ENCODE measurements at regions not wholly inside any gene's neighbourhood (a gene's known extent, or its start where the extent isn't known, plus 50 kb on each side); places are given as distances from the start of the nearest gene placed in this dataset.

GRCh38 chr11:87528752-87529151 is 491.0 kb downstream of the TMEM135 start:
- H3K4me3 ChIP-seq (ENCODE audit: low read length), result no peak overlapping the region
- H3K9me3 ChIP-seq (ENCODE audit: low read length), result no peaks in the 10 kb centered on the region
- no TSS peak for BruUV-seq (replicated peaks)
- POLR2A ChIA-PET (ENCODE audit: unreplicated experiment), result no interaction called here
- H3K27me3 ChIP-seq (ENCODE audit: low read length), result 0 out of 2 replicates have a peak, but pooled peaks cover 5% of the 10 kb centered on the region
- CTCF ChIA-PET, result no interaction called here
- H3F3A ChIP-seq (ENCODE audit: low read length, unreplicated experiment), result no peaks in the 10 kb centered on the region
- H3K4me1 ChIP-seq (ENCODE audit: insufficient read depth, low read length), result no peaks in the 10 kb centered on the region
- H4K20me1 ChIP-seq (ENCODE audit: low read length), result no peaks in the 10 kb centered on the region
- H3K4me2 ChIP-seq (ENCODE audit: low read length), result no peak overlapping the region
- no peaks in the 10 kb centered on the region for H3K79me2 ChIP-seq (ENCODE audit: low read length)
- TF ChIP-seq EZH2 (IDR thresholded peaks at IDR 0.05; ENCODE audit: low read length, unreplicated experiment) (no peak), EZH2phosphoT487 (IDR thresholded peaks at IDR 0.05; ENCODE audit: borderline replicate concordance, low read length) (no peak)
- no peak overlapping the region for H3K9ac ChIP-seq (ENCODE audit: low read length)
- intact Hi-C loops (cut with micrococcal nuclease), result no loop called here
- H2AFZ ChIP-seq (ENCODE audit: low read length), result no peak overlapping the region
- H3K9me2 ChIP-seq (replicated peaks; ENCODE audit: low read length), result no peaks in the 10 kb centered on the region
- ATAC-seq (no peak), DNase-seq (no peak)
- H3K27ac ChIP-seq (ENCODE audit: low read length), result no peak overlapping the region
- no peaks in the 10 kb centered on the region for H3K36me3 ChIP-seq (ENCODE audit: low read depth, low read length)

- no peak overlapping the region for H3K9ac ChIP-seq (ENCODE audit: low read length)
- H3K4me1 ChIP-seq (ENCODE audit: insufficient read depth, low read length), result no peaks in the 10 kb centered on the region
- no TSS peak for BruUV-seq (replicated peaks)
- H3K4me2 ChIP-seq (ENCODE audit: low read length), result no peak overlapping the region
- H3K4me3 ChIP-seq (ENCODE audit: low read length), result no peak overlapping the region
- no peak overlapping the region for H3K27ac ChIP-seq (ENCODE audit: low read length)
- ATAC-seq, result no peak
- no peak for TF ChIP-seq CTCF (conservative IDR thresholded peaks at IDR 0.05; ENCODE audit: low read depth, low read length)
- TF ChIP-seq EZH2 (IDR thresholded peaks at IDR 0.05; ENCODE audit: low read length, unreplicated experiment), result no peak
- TF ChIP-seq EZH2phosphoT487 (IDR thresholded peaks at IDR 0.05; ENCODE audit: borderline replicate concordance, low read length), result no peak
- no peaks in the 10 kb centered on the region for H4K20me1 ChIP-seq (ENCODE audit: low read length)
- H3K79me2 ChIP-seq (ENCODE audit: low read length), result no peaks in the 10 kb centered on the region
- no peaks in the 10 kb centered on the region for H3F3A ChIP-seq (ENCODE audit: low read length, unreplicated experiment)
- intact Hi-C loops (cut with micrococcal nuclease), result no loop called here
- no peak overlapping the region for H2AFZ ChIP-seq (ENCODE audit: low read length)
- no peaks in the 10 kb centered on the region for H3K9me3 ChIP-seq (ENCODE audit: low read length)
- 0 out of 2 replicates have a peak, but pooled peaks cover 4% of the 10 kb centered on the region for H3K9me2 ChIP-seq (replicated peaks; ENCODE audit: low read length)
- no peaks in the 10 kb centered on the region for H3K36me3 ChIP-seq (ENCODE audit: low read depth, low read length)
- DNase-seq, result no peak
- ChIA-PET POLR2A (ENCODE audit: unreplicated experiment) (interaction anchor here (0.6 kb wide), 1 partner anchor 167 kb away, joined by 7 read pairs; no protein-coding TSS in a partner anchor), CTCF (no interaction called here)
- H3K27me3 ChIP-seq (ENCODE audit: low read length), result 0 out of 2 replicates have a peak, but pooled peaks cover 5% of the 10 kb centered on the region
Observed at GRCh38 chr11:87523276-87523675, 485.5 kb downstream of the TMEM135 start.

GRCh38 chr11:87518266-87518665 is 480.5 kb downstream of the TMEM135 start:
- H3F3A ChIP-seq (ENCODE audit: low read length, unreplicated experiment), result no peaks in the 10 kb centered on the region
- no peaks in the 10 kb centered on the region for H3K4me1 ChIP-seq (ENCODE audit: insufficient read depth, low read length)
- intact Hi-C loops (cut with micrococcal nuclease), result no loop called here
- DNase-seq (no peak), ATAC-seq (no peak)
- H3K9me2 ChIP-seq (replicated peaks; ENCODE audit: low read length), result 0 out of 2 replicates have a peak, but pooled peaks cover 4% of the 10 kb centered on the region
- no peak for TF ChIP-seq EZH2 (IDR thresholded peaks at IDR 0.05; ENCODE audit: low read length, unreplicated experiment)
- TF ChIP-seq EZH2phosphoT487 (IDR thresholded peaks at IDR 0.05; ENCODE audit: borderline replicate concordance, low read length), result no peak
- TF ChIP-seq CTCF (conservative IDR thresholded peaks at IDR 0.05; ENCODE audit: low read depth, low read length), result no peak
- no peak overlapping the region for H3K4me2 ChIP-seq (ENCODE audit: low read length)
- H3K4me3 ChIP-seq (ENCODE audit: low read length), result no peak overlapping the region
- CTCF ChIA-PET, result no interaction called here
- H3K27ac ChIP-seq (ENCODE audit: low read length), result no peak overlapping the region
- no peaks in the 10 kb centered on the region for H3K9me3 ChIP-seq (ENCODE audit: low read length)
- no TSS peak for BruUV-seq (replicated peaks)
- POLR2A ChIA-PET (ENCODE audit: unreplicated experiment), result no interaction called here
- H3K27me3 ChIP-seq (ENCODE audit: low read length), result no peaks in the 10 kb centered on the region
- H3K36me3 ChIP-seq (ENCODE audit: low read depth, low read length), result no peaks in the 10 kb centered on the region
- no peaks in the 10 kb centered on the region for H4K20me1 ChIP-seq (ENCODE audit: low read length)
- H2AFZ ChIP-seq (ENCODE audit: low read length), result no peak overlapping the region
- H3K79me2 ChIP-seq (ENCODE audit: low read length), result no peaks in the 10 kb centered on the region
- H3K9ac ChIP-seq (ENCODE audit: low read length), result no peak overlapping the region

Data from PC-3 (cell line).